ENCODE measurements at regions not wholly inside any gene's neighbourhood (a gene's known extent, or its start where the extent isn't known, plus 50 kb on each side); places are given as distances from the start of the nearest gene placed in this dataset.

DNA sequence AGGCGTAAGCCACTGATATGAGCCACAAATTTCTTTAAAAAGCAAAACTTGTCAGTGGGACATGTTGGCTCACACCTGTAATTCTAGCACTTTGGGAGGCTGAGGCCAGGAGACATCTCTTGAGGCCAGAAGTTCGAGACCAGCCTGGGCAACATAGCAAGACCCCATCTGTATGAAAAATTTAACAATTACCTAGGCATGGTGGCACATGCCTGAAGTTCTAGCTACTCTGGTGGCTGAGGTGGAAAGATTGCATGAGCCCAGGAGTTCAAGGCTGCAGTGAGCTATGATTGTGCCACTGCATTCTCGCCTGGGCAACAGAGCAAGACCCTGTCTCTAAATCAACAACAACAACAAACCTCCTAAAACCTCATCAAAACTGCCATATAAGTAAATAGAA, 147.6 kb upstream of the BARHL2 start:
- H3K27me3 ChIP-seq (replicated peaks in 1 of 2; ENCODE audit: control insufficient read depth in 2 of 2, insufficient read depth in 2 of 2, low read length in 1 of 2), result no peaks in the 10 kb centered on the region
- no peak overlapping the region for H3K4me2 ChIP-seq (ENCODE audit: control insufficient read depth, insufficient read depth)
- FAIRE-seq (no peak), DNase-seq (ENCODE audit: low read depth, low spot score) (no peak), ATAC-seq (no peak)
- in situ Hi-C loops (cut with MboI), result no loop called here
- no peaks in the 10 kb centered on the region for H3K36me3 ChIP-seq (ENCODE audit: control insufficient read depth in 2 of 2, insufficient read depth in 2 of 2, low read length in 1 of 2)
- BruUV-seq (replicated peaks), result no TSS peak
- CTCF ChIA-PET, result no interaction called here
- 35% methylated on average over 3 of the region's 3 CpGs for WGBS (ENCODE audit: insufficient coverage, insufficient replicate concordance, low lambda C conversion rate, missing lambda C conversion rate)
- H3K4me1 ChIP-seq (ENCODE audit: control insufficient read depth, insufficient read depth, low read length), result no peaks in the 10 kb centered on the region
- H3K79me2 ChIP-seq (ENCODE audit: control insufficient read depth, insufficient read depth, low read length), result no peaks in the 10 kb centered on the region
- H3K9ac ChIP-seq (ENCODE audit: control insufficient read depth, insufficient read depth, low read length), result no peak overlapping the region
- RAD21 ChIA-PET (ENCODE audit: unreplicated experiment), result no interaction called here
- H2AFZ ChIP-seq (ENCODE audit: control insufficient read depth, low read depth, low read length), result no peak overlapping the region
- intact Hi-C loops (cut with micrococcal nuclease; ENCODE audit: unreplicated experiment), result no loop called here
- H3K9me3 ChIP-seq (replicated peaks; ENCODE audit: control insufficient read depth, insufficient read depth, low read length), result no peaks in the 10 kb centered on the region; the same call in 2 of the 3 replicates
- POLR2A ChIA-PET, result no interaction called here
- SMC1A ChIA-PET (ENCODE audit: uncharacterized antibody, unreplicated experiment), result no interaction called here
- H3K4me3 ChIP-seq, result no peak overlapping the region
- H3K27ac ChIP-seq (ENCODE audit: control insufficient read depth, insufficient read depth), result no peak overlapping the region
- TF ChIP-seq CBX5 (IDR thresholded peaks at IDR 0.05; ENCODE audit: low read depth), result no peak
- TF ChIP-seq RELA (IDR thresholded peaks at IDR 0.05; ENCODE audit: borderline replicate concordance, partially characterized antibody), result no peak
- no peak for TF ChIP-seq CBX3 (IDR thresholded peaks at IDR 0.05; ENCODE audit: borderline replicate concordance, low read depth)
- no peak for TF ChIP-seq ZNF207 (IDR thresholded peaks at IDR 0.05; ENCODE audit: borderline replicate concordance)
- no peaks in the 10 kb centered on the region for H4K20me1 ChIP-seq (ENCODE audit: control insufficient read depth, insufficient read depth)

DNA sequence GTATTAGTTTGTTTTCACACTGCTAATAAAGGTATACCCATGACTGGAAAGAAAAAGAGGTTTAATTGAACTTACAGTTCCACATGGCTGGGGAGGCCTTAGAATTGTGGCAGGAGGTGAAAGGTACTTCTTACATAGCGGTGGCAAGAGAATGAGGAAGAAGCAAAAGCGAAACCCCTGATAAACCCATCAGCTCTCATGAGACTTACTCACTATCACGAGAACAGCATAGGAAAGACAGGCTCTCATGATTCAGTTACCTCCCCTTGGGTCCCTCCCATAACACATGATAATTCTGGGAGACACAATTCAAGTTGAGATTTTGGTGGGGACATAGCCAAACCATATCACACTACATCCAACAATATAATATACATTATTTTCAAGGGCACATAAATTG, 145.7 kb upstream of the BARHL2 start:
- RAD21 ChIA-PET (ENCODE audit: unreplicated experiment), result no interaction called here
- no TSS peak for BruUV-seq (replicated peaks)
- TF ChIP-seq NR2C1 (IDR thresholded peaks at IDR 0.05) (no peak), IKZF2 (IDR thresholded peaks at IDR 0.05) (no peak), SIN3A (IDR thresholded peaks at IDR 0.05; ENCODE audit: low read depth, low read length) (no peak), TCF3 (IDR thresholded peaks at IDR 0.05; ENCODE audit: borderline replicate concordance, insufficient read depth, low read depth, low read length) (no peak), IRF3 (IDR thresholded peaks at IDR 0.05) (no peak), CTCF (IDR thresholded peaks at IDR 0.05 in 2 of 3, conservative IDR thresholded peaks at IDR 0.05 in 1 of 3; ENCODE audit: control insufficient read depth in 2 of 3, extremely low read depth in 1 of 3, insufficient read depth in 1 of 3, low read depth in 3 of 3, low read length in 3 of 3) (no peak)
- TF ChIP-seq, protein P1, sequence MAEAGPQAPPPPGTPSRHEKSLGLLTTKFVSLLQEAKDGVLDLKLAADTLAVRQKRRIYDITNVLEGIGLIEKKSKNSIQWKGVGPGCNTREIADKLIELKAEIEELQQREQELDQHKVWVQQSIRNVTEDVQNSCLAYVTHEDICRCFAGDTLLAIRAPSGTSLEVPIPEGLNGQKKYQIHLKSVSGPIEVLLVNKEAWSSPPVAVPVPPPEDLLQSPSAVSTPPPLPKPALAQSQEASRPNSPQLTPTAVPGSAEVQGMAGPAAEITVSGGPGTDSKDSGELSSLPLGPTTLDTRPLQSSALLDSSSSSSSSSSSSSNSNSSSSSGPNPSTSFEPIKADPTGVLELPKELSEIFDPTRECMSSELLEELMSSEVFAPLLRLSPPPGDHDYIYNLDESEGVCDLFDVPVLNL (IDR thresholded peaks at IDR 0.05; ENCODE audit: low read depth, low read length), result no peak
- TF ChIP-seq, protein P2, sequence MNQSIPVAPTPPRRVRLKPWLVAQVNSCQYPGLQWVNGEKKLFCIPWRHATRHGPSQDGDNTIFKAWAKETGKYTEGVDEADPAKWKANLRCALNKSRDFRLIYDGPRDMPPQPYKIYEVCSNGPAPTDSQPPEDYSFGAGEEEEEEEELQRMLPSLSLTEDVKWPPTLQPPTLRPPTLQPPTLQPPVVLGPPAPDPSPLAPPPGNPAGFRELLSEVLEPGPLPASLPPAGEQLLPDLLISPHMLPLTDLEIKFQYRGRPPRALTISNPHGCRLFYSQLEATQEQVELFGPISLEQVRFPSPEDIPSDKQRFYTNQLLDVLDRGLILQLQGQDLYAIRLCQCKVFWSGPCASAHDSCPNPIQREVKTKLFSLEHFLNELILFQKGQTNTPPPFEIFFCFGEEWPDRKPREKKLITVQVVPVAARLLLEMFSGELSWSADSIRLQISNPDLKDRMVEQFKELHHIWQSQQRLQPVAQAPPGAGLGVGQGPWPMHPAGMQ (IDR thresholded peaks at IDR 0.05; ENCODE audit: borderline replicate concordance), result no peak
- TF ChIP-seq, protein P3, sequence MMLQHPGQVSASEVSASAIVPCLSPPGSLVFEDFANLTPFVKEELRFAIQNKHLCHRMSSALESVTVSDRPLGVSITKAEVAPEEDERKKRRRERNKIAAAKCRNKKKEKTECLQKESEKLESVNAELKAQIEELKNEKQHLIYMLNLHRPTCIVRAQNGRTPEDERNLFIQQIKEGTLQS (IDR thresholded peaks at IDR 0.05; ENCODE audit: borderline replicate concordance, extremely low read depth, low read depth, low read length), result no peak

More for the DNA sequence above, 145.7 kb upstream of the BARHL2 start:
- in situ Hi-C loops (cut with MboI), result no loop called here
- DNase-seq (ENCODE audit: low read depth, low spot score) (no peak), FAIRE-seq (no peak), ATAC-seq (no peak; the same call in 2 of the 3 replicates)
- WGBS (ENCODE audit: insufficient coverage, insufficient replicate concordance, low lambda C conversion rate, missing lambda C conversion rate), result 46% methylated on average over 3 of the region's 3 CpGs
- Histone ChIP-seq H4K20me1 (ENCODE audit: control insufficient read depth, insufficient read depth) (no peaks in the 10 kb centered on the region), H3K79me2 (ENCODE audit: control insufficient read depth, insufficient read depth, low read length) (no peaks in the 10 kb centered on the region), H3K4me3 (no peak overlapping the region), H3K9me3 (replicated peaks; ENCODE audit: control insufficient read depth, insufficient read depth, low read length) (no peaks in the 10 kb centered on the region; the same call in 2 of the 3 replicates), H3K27me3 (replicated peaks in 1 of 2; ENCODE audit: control insufficient read depth in 2 of 2, insufficient read depth in 2 of 2, low read length in 1 of 2) (no peaks in the 10 kb centered on the region), H3K4me2 (ENCODE audit: control insufficient read depth, insufficient read depth) (no peak overlapping the region), H3K9ac (ENCODE audit: control insufficient read depth, insufficient read depth, low read length) (no peak overlapping the region), H3K36me3 (ENCODE audit: control insufficient read depth in 2 of 2, insufficient read depth in 2 of 2, low read length in 1 of 2) (no peaks in the 10 kb centered on the region), H3K4me1 (ENCODE audit: control insufficient read depth, insufficient read depth, low read length) (no peaks in the 10 kb centered on the region), H3K27ac (ENCODE audit: control insufficient read depth, insufficient read depth) (no peak overlapping the region), H2AFZ (ENCODE audit: control insufficient read depth, low read depth, low read length) (no peak overlapping the region)
- CTCF ChIA-PET, result no interaction called here
- intact Hi-C loops (cut with micrococcal nuclease; ENCODE audit: unreplicated experiment), result no loop called here
- SMC1A ChIA-PET (ENCODE audit: uncharacterized antibody, unreplicated experiment), result no interaction called here
- POLR2A ChIA-PET, result no interaction called here
